T-helper 2 cell treated with Interferon-gamma antibody and Interleukin-4, amounts not matched to agents 100 ng/mL and 5 ng/mL, for 36 hours (primary cell): ENCODE measurements at regions not wholly inside any gene's neighbourhood (a gene's known extent, or its start where the extent isn't known, plus 50 kb on each side); places are given as distances from the start of the nearest gene placed in this dataset.

Experiments
- intact Hi-C: fragments of 100-400 bp; cut with micrococcal nuclease; formaldehyde crosslinking; loops from one replicate; pipeline ENCODE4 v1.15.1; 2023

DNA sequence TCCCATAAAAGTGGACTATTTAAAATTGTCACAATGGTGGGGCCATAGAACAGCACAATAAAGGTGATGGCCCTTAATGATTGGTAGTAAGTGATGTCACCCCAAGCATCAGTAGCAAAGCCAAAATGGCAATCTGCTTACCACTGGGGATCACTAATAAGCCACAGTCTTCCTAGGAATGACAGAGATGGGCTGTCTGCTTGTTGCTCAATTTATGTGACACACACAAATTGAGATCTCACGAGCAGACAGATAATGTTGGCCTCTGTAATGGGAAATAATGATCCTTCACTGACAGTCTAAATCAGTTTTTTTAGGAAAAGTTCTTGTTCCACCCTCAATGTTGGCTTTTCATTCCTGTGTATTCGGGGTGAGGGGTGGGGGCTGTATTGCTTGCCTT lies 515.1 kb downstream of the BRD1 start:
- intact Hi-C loops = no loop called here

DNA sequence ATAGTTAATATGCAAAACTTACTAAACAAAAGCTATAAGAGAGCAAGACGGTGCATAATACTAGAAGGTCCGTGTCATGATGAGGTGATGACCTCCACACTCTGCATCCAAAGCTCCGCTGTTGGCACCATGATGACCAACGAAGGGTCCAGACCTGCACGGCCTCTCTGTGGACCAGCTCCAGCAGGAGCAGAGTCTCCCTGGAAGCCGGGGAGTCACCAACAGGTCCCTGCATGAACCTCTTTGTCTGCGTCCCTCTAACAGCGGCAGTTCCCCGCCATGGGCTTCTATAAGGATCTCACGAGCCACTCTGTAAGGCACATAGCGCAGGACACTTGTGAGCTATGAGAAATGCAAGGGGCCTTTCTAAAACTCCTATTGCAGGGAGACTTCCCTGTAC lies 517.3 kb downstream of the BRD1 start:
- intact Hi-C loops = no loop called here

- intact Hi-C loops = no loop called here
Measured at GRCh38 chr22:49308300-49308699, 519.4 kb downstream of the BRD1 start.

GRCh38 chr22:49307870-49308269 lies 519.8 kb downstream of the BRD1 start:
- intact Hi-C loops = no loop called here

- intact Hi-C loops = no loop called here
Measured at GRCh38 chr22:49307481-49307830, 520.2 kb downstream of the BRD1 start.

GRCh38 chr22:49306632-49307480 lies 520.8 kb downstream of the BRD1 start:
- intact Hi-C loops = no loop called here

DNA sequence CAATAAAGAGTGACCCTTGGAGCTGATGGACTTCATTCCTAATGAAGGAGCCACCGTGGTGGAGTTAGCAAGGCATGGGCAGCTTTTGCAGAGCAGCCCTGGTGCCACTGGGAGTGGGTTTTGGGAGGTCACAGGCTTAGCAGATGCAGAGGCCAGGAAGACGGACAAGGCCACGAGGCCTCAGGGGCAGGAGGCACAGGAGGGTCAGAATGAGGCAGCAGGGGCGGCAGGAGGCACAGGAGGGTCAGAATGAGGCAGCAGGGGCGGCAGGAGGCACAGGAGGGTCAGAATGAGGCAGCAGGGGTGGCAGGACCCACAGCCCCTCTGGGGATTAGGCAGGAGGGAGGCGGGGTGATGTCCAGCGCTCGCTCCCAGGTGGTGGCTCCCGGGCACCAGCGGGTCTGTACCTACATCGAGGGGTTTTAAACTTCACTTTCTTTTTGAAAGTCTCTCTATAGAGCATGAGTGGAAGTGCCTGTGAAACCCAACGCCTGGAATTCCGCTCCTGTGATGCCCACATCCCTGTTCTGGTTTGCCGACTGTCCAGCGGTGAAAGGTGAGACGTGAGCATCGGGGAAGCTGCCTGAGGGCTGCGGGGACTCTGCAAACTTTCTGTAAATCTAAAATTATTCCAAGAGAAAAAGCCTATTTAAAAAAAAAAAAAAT lies 521.6 kb downstream of the BRD1 start:
- intact Hi-C loops = no loop called here

DNA sequence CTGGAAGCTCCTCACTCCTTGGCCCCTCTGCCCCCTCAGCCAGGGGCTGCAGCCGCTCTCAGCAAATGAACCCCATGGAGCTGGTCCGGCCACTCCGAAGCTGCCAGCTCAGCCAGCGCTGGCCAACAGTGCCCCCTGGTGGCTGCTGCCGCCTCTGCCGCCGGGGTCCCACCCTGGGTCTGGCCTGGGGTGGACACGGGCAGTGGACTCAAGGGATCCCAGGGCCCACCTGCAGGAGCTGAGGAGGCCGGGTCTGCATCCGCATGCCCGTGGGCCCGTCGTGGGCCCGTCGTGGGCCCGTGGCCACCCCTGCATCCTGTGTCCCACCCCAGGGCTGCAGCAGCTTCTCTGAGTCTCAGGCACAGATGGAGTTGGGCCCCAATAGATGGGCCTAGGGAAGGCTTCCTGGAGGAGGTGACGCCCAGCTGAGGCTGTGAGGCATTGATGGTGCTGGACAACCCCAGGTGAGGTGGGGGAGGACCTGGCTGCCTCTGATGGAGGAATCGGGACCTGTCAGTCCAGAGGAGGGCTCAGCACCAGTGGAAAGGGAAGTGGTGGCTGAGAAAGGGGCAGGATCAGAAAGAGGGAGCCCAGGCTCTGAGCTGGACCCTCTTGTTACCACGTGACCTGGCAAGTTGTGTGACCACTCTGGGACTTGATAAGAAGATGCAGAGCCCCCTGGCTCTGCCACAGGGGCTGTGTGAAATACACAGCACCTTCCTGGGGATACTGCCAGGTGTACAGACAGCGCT lies 522.3 kb downstream of the BRD1 start:
- intact Hi-C loops = no loop called here

DNA sequence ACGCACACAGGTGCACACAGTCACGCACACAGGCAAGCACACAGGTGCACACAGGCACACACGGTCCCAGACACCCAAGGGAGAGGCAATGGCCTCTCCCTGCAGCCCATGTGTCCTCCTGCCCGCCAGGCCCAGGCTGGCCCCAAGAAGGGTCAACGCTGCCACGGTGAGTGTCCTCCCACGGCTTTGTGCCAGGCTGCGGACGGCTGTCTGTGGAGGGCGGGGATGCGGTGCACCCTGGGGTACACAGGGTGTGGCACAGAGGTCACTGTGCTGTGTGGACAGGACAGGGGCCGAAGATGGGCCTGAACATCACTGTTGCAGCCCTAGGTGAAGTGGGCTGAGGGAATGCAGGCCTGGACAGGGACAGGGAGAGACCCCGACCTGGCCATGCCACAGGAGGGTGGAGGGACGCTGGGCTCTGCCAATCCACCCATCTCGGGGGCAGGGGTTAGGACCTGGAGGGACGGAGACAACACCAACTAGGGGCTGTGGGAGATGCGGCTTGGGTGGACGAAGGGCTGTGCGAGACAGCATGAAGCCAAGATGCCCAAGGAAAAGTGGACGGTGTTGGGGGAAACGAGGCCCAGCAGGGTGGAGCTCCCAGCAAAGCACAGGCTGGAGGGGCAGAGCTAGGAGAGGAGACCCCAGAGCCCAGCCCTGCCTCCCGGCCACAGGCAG lies 523.8 kb downstream of the BRD1 start:
- intact Hi-C loops = no loop called here

- intact Hi-C loops = no loop called here
Measured at GRCh38 chr22:49303061-49303735, 524.5 kb downstream of the BRD1 start.

DNA sequence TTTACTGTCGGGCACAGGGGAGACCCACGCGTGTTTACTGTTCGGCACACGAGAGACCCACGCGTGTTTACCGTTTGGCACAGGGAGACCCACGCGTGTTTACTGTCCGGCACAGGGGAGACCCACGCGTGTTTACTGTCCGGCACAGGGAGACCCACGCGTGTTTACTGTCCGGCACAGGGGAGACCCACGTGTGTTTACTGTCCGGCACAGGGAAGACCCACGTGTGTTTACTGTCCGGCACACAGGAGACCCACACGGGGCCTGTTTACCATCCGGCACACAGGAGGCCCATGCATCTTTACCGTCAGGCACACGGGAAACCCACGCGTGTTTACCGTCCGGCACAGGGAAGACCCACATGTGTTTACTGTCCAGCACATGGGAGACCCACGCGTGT lies 525.1 kb downstream of the BRD1 start:
- intact Hi-C loops = no loop called here

DNA sequence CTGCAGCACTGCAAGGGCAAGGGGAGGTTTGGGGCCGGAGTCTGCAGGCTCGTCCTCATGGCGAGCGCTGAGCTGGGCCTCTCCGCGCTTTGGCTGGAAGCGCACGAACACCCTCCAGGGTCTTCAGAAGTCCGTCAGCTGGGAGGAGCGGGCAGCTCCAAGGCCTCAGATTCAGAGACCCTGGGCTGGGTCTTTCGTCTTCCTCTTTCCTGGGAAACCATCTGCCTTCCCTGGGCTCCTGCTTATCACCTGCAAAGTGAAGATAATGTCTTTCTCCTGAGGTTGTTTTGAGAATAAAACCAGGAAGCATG lies 525.6 kb downstream of the BRD1 start:
- intact Hi-C loops = no loop called here

DNA sequence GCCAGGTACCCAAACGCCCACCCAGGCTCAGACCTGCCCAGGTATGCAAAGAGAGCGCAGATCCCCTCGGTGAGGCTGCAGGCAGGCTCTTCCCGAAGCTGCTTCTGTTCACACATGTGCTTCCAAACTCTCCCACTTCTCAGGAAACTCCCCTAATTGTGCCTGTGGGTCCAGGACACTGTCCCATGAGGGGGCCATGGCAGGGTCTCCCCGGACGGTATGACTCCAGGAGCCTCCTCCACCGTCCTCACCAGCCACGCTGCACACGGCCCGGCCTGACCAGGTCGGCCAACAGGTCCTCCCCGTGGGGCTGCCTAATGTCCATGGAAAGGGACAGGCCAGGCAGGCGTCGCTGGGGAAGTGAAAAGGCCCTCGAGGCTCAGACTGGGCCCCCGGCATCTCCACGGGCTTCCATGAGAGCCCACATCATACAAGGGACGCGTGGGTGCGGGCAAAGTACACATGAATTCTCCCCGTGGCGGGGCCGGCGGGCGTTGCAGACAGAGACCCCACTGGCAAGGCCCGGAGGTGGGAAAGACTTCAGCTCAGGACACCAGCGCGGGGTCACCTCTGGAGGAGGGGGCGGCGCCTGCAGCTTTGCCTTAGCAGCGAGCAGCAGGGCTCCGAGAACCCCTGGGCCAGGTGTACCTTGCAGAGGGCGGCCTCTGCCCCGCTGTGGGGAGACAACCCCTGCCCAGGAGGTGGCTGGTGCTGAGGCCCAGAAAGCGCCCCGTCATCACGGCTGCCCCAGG lies 526.1 kb downstream of the BRD1 start:
- intact Hi-C loops = no loop called here

- intact Hi-C loops = no loop called here
Measured at GRCh38 chr22:49300951-49301397, 526.7 kb downstream of the BRD1 start.

GRCh38 chr22:49300241-49300640 lies 527.4 kb downstream of the BRD1 start:
- intact Hi-C loops = no loop called here

- intact Hi-C loops = no loop called here
Measured at GRCh38 chr22:49299821-49300231, 527.8 kb downstream of the BRD1 start.

- intact Hi-C loops = no loop called here
Measured at GRCh38 chr22:49298834-49299750, 528.6 kb downstream of the BRD1 start.

DNA sequence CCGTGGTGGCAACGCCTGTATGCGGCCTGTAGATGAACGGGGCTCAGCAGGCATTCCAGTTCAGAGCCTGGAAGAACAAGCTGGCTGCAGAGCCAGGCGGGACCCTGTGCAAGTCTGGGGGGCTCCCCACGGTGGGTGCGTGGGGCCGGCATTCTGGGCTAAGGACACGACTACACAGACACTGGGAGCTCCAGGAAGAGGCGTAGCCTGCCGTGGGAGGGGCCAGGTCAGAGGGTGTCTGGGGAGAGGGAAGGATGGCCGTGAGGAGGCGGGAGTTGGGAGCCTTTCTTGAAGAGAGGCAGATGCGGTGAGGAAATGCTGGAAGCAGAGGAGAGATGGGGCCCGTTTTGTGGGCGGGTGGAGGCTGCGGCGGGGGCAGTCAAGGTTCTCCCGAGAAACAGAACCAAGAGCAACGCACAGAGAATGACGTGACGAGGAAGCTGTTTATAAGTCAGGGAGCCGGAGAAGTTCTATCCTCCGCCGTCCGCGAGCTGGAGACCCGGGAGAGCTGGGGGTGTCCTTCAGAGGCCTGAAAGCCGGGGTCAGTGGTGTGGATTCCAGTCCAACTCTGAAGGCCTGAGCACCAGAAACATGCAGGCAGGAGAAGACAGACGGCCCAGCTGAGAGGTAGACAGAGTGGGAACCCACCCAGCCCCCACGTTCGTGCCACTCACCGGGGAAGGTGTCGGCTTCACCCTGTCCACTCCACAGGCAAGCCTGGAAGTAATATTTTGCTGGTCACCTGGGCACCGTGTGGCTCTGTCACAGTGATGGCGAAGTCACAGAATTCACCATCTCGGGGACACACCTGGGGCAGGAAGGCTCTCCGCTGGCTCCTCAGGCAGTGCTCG lies 529.6 kb downstream of the BRD1 start:
- intact Hi-C loops = no loop called here
